G401 (cell line): ENCODE measurements at regions not wholly inside any gene's neighbourhood (a gene's known extent, or its start where the extent isn't known, plus 50 kb on each side); places are given as distances from the start of the nearest gene placed in this dataset.

Experiments
- DNase-seq: peaks from one replicate; pipeline ENCODE4 v3.0.0-alpha.2; 2015; ENCODE audit warnings: low spot score
- in situ Hi-C: cut with HindIII; loops from 2 replicates; pipeline ENCODE4 v1.10.0; 2016; ENCODE audit warnings: low sequenced_read_pairs, mixed read lengths

- in situ Hi-C loops: no loop called here
- DNase-seq: no peak
Measured at GRCh38 chr2:8098476-8099266, 583.2 kb upstream of the ID2 start.

- in situ Hi-C loops: no loop called here
Measured at GRCh38 chr2:8099267-8099582, 582.6 kb upstream of the ID2 start.

GRCh38 chr2:8101614-8102277 lies 580.1 kb upstream of the ID2 start:
- no peak for DNase-seq
- in situ Hi-C loops: no loop called here

More at GRCh38 chr2:8099267-8099582, 582.6 kb upstream of the ID2 start:
- DNase-seq: no peak

- in situ Hi-C loops: no loop called here
Measured at GRCh38 chr2:8102470-8102869, 579.4 kb upstream of the ID2 start.

GRCh38 chr2:8103085-8103708 lies 578.7 kb upstream of the ID2 start:
- DNase-seq: no peak
- in situ Hi-C loops: no loop called here

More at GRCh38 chr2:8102470-8102869, 579.4 kb upstream of the ID2 start:
- DNase-seq: no peak

GRCh38 chr2:8107150-8107549 lies 574.7 kb upstream of the ID2 start:
- in situ Hi-C loops: no loop called here
- DNase-seq: no peak

- DNase-seq: no peak
- in situ Hi-C loops: no loop called here
Measured at GRCh38 chr2:8107621-8108378, 574.1 kb upstream of the ID2 start.

DNA sequence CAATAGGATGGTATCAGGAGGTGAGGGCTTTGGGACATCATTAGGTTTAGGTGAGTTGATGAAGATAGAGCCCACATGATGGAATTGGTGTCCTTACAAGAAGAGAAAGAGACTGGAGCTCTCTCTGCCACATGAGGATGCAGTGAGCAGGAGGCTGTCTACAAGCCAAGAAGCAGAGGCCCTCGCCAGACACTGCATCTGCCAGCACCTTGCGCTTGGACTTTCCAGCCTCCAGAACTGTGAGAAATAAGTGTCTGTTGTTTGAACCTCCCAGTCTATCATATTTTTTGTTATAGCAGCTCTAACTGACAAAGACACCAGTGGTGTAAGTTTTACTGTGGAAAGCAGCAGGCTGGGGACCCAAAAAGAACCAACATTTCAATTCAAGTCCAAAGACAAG lies 571.1 kb upstream of the ID2 start:
- DNase-seq: no peak
- in situ Hi-C loops: no loop called here

- DNase-seq: no peak
- in situ Hi-C loops: no loop called here
Measured at GRCh38 chr2:8111193-8111592, 570.7 kb upstream of the ID2 start.

DNA sequence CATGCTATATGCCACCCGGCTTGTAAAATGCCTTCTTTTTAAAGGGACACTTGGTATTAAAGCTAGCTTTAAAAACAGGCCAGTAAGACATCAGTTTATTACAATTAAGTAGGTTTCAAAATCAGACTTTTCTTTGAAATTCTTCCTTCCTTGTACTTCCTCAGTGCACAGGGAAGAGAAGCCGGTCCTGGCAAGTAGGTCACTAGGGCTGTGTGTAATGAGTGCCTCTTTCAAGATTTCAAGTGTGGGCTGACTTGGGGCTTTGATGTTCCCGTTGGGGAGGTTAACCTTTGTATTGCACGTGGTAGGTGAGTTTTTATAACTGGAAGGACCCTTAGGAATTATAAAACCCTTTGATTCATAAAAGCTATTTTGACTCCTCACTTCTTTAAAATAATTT lies 566.4 kb upstream of the ID2 start:
- DNase-seq: no peak
- in situ Hi-C loops: no loop called here

- DNase-seq: no peak
Measured at GRCh38 chr2:8115966-8116365, 565.9 kb upstream of the ID2 start.

GRCh38 chr2:8116661-8117060 lies 565.2 kb upstream of the ID2 start:
- in situ Hi-C loops: no loop called here

More at GRCh38 chr2:8115966-8116365, 565.9 kb upstream of the ID2 start:
- in situ Hi-C loops: no loop called here

GRCh38 chr2:8118940-8119781 lies 562.7 kb upstream of the ID2 start:
- DNase-seq: no peak
- in situ Hi-C loops: no loop called here

More at GRCh38 chr2:8116661-8117060, 565.2 kb upstream of the ID2 start:
- no peak for DNase-seq

GRCh38 chr2:8119782-8120505 lies 561.9 kb upstream of the ID2 start:
- no peak for DNase-seq
- in situ Hi-C loops: no loop called here

DNA sequence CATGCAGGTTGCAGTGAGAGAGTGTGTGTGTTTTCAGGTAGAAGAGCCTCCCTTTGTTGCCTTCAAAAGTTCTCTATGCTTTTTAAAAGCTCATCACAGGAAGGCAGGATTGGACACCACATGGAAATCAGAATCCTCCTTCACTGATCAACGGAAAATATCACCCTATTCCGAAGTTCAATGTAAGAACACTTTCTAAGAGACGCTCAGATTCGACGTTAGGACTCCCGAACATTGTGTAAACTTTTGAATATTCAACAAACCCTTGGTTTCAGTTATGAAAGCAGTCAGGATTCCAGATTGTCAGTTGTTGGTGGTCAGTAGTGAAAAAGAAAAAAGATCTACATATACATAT lies 561.4 kb upstream of the ID2 start:
- DNase-seq: no peak
- in situ Hi-C loops: no loop called here

DNA sequence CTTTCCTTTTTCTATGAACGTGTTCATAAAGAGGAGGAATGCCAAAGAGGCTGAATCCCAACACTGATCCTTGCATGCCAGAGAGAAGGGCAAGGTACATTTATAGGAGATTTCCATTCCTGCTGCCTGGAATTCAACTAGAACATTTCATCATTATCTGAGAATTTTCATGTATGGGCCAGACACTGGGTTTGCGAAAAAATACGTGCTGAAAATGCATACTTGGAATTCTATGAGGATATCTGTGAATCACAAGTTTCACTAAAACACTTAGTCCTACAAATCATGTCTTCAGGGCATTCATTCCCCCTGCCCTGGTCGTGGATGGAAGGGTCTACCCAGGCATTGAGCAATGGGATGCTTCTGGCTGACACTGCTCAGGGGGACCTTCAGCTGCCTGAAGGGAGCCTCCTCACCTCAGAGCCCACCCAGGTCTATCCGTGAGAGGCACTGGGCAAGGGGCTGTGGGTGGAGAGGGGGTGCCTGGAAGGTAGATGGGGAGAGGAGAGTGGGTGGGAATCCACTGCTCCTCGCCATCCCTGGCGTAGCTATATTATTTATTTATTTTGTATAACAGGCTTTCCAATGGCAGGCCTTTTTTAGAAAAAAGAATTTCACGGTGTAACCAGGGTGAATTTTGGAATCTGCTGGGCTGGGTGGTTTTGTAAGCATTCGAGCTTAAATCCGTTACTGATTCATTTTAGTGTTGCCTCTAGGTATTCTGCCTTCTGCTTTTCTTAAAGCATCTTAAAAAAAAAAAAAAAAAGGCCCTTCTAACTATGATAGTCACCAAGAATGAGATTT lies 560.6 kb upstream of the ID2 start:
- in situ Hi-C loops: no loop called here
- DNase-seq: no peak

- no peak for DNase-seq
- in situ Hi-C loops: no loop called here
Measured at GRCh38 chr2:8121826-8122513, 559.9 kb upstream of the ID2 start.
